SK-N-SH treated with all-trans-retinoic acid at 6 μM for 48 hours (cell line): ENCODE measurements at regions not wholly inside any gene's neighbourhood (a gene's known extent, or its start where the extent isn't known, plus 50 kb on each side); places are given as distances from the start of the nearest gene placed in this dataset.

ENCODE experiments used
- ATAC-seq: fragments of 200-7000 bp; cut with Tn5 transposase; 3 replicates; pipeline ENCODE4 v1.9.1; 2020; ENCODE audit warnings: mild to moderate bottlenecking, moderate library complexity
- ARNTL ChIP-seq: fragments of 450-650 bp; formaldehyde crosslinking; IDR thresholded peaks from 2 replicates; pipeline ENCODE4 v1.5.0; 2020; ENCODE audit warnings: low read depth, mild to moderate bottlenecking, moderate library complexity, borderline replicate concordance
- CREB5 ChIP-seq: fragments of 250-450 bp; sonication (Bioruptor Pico); IDR thresholded peaks from 2 replicates; pipeline ENCODE4 v1.5.1; 2020; ENCODE audit warnings: low read depth, mild to moderate bottlenecking, moderate library complexity
- CSDC2 ChIP-seq: fragments of 250-450 bp; sonication (Bioruptor Pico); IDR thresholded peaks from 2 replicates; pipeline ENCODE4 v1.5.0; 2020; ENCODE audit warnings: mild to moderate bottlenecking, moderate library complexity
- ESRRG ChIP-seq: fragments of 250-450 bp; sonication (Bioruptor Pico); IDR thresholded peaks from 2 replicates; pipeline ENCODE4 v1.6.1; 2021; ENCODE audit warnings: mild to moderate bottlenecking
- GLIS3 ChIP-seq: fragments of 250-450 bp; sonication (Bioruptor Pico); IDR thresholded peaks from 2 replicates; pipeline ENCODE4 v1.5.0; 2020; ENCODE audit warnings: mild to moderate bottlenecking, moderate library complexity
- ISL1 ChIP-seq: fragments of 250-450 bp; sonication (Bioruptor Pico); IDR thresholded peaks from 2 replicates; pipeline ENCODE4 v2.1.2; 2022; ENCODE audit warnings: mild to moderate bottlenecking, moderate library complexity
- OSR1 ChIP-seq: fragments of 250-450 bp; sonication (Bioruptor Pico); IDR thresholded peaks from 2 replicates; pipeline ENCODE4 v1.8.0; 2022; ENCODE audit warnings: moderate library complexity, mild to moderate bottlenecking, inconsistent platforms
- POU6F1 ChIP-seq: fragments of 250-450 bp; sonication (Bioruptor Pico); IDR thresholded peaks from 2 replicates; pipeline ENCODE4 v1.8.0; 2021; ENCODE audit warnings: low read depth, mild to moderate bottlenecking, moderate library complexity, borderline replicate concordance
- PPARA ChIP-seq: fragments of 250-450 bp; sonication (Bioruptor Pico); IDR thresholded peaks from 2 replicates; pipeline ENCODE4 v1.5.0; 2020; ENCODE audit warnings: mild to moderate bottlenecking, borderline replicate concordance
- RARB ChIP-seq: fragments of 250-450 bp; sonication (Bioruptor Pico); IDR thresholded peaks from 2 replicates; pipeline ENCODE4 v1.8.0; 2021; ENCODE audit warnings: mild to moderate bottlenecking, moderate library complexity
- SNAI2 ChIP-seq: fragments of 250-450 bp; sonication (Bioruptor Pico); IDR thresholded peaks from 2 replicates; pipeline ENCODE4 v1.5.0; 2020; ENCODE audit warnings: mild to moderate bottlenecking, moderate library complexity
- TCF4 ChIP-seq: fragments of 250-450 bp; sonication (Bioruptor Pico); IDR thresholded peaks from 2 replicates; pipeline ENCODE4 v1.8.0; 2021; ENCODE audit warnings: mild to moderate bottlenecking, moderate library complexity, borderline replicate concordance
- TOX ChIP-seq: fragments of 250-450 bp; sonication (Bioruptor Pico); IDR thresholded peaks from 2 replicates; pipeline ENCODE4 v1.8.0; 2021; ENCODE audit warnings: mild to moderate bottlenecking, moderate library complexity, borderline replicate concordance
- ZC3H10 ChIP-seq: fragments of 250-450 bp; sonication (Bioruptor Pico); IDR thresholded peaks from 2 replicates; pipeline ENCODE4 v1.5.1; 2021; ENCODE audit warnings: mild to moderate bottlenecking, moderate library complexity
- ZFP3 ChIP-seq: fragments of 250-450 bp; sonication (Bioruptor Pico); IDR thresholded peaks from 2 replicates; pipeline ENCODE4 v1.5.0; 2020; ENCODE audit warnings: mild to moderate bottlenecking, moderate library complexity
- ZFP30 ChIP-seq: fragments of 450-650 bp; formaldehyde crosslinking; IDR thresholded peaks from 2 replicates; pipeline ENCODE4 v1.5.0; 2022; ENCODE audit warnings: mild to moderate bottlenecking, moderate library complexity
- ZNF565 ChIP-seq: fragments of 450-650 bp; formaldehyde crosslinking; conservative IDR thresholded peaks from 2 replicates; pipeline ENCODE4 v1.5.0; 2020; ENCODE audit warnings: low read depth, mild to moderate bottlenecking, moderate library complexity
- ZNF8 ChIP-seq: fragments of 450-650 bp; formaldehyde crosslinking; IDR thresholded peaks from 2 replicates; pipeline ENCODE4 v1.5.0; 2020; ENCODE audit warnings: mild to moderate bottlenecking, moderate library complexity
- TF ChIP-seq, protein P1 (sequence below): fragments of 250-450 bp; sonication (Bioruptor Pico); IDR thresholded peaks from 2 replicates; pipeline ENCODE4 v1.5.1; 2021; ENCODE audit warnings: mild to moderate bottlenecking, moderate library complexity
- TF ChIP-seq, protein P2 (sequence below): fragments of 250-450 bp; sonication (Bioruptor Pico); IDR thresholded peaks from 2 replicates; pipeline ENCODE4 v1.8.0; 2020; ENCODE audit warnings: mild to moderate bottlenecking, moderate library complexity, borderline replicate concordance
- TF ChIP-seq, protein P3 (sequence below): fragments of 250-450 bp; sonication (Bioruptor Pico); IDR thresholded peaks from 2 replicates; pipeline ENCODE4 v1.5.0; 2020; ENCODE audit warnings: mild to moderate bottlenecking, moderate library complexity

DNA sequence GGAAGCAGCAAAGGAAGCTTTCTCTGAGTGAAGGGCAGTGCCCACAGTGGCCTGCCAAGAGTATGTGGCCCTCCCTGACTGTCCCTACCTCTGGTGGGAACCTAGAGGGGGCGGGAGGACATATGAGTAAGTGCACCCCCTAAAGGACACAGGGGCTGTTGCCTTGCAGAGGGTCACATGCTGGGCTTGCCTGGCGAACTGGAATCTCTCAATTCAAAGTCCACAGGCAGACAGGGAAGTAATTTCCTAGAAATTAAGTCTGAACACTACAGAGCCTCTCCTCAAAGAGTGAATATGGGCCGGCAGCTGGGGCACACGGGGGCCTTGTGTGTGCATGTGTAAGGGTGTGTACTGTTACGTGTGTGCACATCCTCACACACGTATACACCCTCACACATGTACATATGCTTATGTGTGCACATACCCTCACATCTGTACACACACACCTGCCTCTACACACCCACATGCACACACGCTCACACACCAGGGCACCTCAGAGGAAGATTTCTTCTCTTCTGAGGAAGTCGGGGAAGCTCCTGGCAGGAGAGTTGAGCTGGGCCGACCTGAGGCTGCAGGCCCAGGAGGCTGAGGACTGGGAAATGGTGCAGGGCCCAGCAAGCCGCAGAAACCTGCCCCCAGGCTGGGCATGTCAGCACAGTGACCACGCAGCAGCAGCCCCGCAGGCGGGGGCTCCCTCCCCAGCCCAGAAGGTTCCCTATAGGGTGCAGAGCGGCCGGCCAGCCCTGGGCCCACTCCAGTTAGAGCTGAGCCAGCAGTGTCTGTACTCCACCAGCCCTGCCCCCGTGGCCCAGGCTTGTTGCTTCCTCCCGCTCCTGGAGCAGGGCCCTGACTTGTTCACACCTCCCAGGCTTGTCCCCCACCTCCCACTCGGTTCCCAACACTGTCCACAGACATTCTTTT is 77.4 kb upstream of the TAF1B start:
- no peak for ATAC-seq
- TF ChIP-seq ZNF565 (CRISPR knock-in tag) (no peak), ZC3H10 (CRISPR knock-in tag) (no peak), OSR1 (CRISPR knock-in tag) (no peak), RARB (CRISPR knock-in tag) (no peak)
- TF ChIP-seq, protein P1, sequence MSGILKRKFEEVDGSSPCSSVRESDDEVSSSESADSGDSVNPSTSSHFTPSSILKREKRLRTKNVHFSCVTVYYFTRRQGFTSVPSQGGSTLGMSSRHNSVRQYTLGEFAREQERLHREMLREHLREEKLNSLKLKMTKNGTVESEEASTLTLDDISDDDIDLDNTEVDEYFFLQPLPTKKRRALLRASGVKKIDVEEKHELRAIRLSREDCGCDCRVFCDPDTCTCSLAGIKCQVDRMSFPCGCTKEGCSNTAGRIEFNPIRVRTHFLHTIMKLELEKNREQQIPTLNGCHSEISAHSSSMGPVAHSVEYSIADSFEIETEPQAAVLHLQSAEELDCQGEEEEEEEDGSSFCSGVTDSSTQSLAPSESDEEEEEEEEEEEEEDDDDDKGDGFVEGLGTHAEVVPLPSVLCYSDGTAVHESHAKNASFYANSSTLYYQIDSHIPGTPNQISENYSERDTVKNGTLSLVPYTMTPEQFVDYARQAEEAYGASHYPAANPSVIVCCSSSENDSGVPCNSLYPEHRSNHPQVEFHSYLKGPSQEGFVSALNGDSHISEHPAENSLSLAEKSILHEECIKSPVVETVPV (CRISPR knock-in tag), result no peak

- ATAC-seq, result no peak
- TF ChIP-seq ISL1 (no peak), RARB (CRISPR knock-in tag) (no peak), ARNTL (CRISPR knock-in tag) (no peak), ZNF8 (no peak), ZNF565 (CRISPR knock-in tag) (no peak), CREB5 (CRISPR knock-in tag) (no peak)
- TF ChIP-seq, protein P2, sequence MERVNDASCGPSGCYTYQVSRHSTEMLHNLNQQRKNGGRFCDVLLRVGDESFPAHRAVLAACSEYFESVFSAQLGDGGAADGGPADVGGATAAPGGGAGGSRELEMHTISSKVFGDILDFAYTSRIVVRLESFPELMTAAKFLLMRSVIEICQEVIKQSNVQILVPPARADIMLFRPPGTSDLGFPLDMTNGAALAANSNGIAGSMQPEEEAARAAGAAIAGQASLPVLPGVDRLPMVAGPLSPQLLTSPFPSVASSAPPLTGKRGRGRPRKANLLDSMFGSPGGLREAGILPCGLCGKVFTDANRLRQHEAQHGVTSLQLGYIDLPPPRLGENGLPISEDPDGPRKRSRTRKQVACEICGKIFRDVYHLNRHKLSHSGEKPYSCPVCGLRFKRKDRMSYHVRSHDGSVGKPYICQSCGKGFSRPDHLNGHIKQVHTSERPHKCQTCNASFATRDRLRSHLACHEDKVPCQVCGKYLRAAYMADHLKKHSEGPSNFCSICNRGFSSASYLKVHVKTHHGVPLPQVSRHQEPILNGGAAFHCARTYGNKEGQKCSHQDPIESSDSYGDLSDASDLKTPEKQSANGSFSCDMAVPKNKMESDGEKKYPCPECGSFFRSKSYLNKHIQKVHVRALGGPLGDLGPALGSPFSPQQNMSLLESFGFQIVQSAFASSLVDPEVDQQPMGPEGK (CRISPR knock-in tag), result no peak
These were observed 75.5 kb upstream of the TAF1B start for GRCh38 chr2:9767656-9768281.

DNA sequence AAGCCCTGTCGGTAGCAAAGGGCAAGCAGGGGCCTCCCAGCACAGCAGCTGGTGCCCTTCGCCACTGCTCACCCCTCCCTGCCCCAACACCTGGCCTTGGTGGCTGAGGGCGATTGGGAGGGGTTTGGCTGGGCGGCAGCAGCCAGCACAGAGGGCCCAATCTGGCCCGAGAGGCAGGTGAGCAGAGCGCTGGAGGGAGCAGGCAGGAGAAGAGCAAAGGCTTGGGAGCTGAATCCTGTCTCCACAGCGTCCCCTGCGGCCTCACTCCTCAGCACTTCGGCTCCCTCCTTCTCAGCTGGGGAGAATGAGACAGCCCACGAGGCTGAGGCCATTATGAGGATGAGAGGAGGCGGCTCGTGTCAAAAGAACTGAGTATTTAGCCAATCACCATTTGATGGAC is 74.9 kb upstream of the TAF1B start:
- ATAC-seq, result no peak
- no peak for TF ChIP-seq CREB5 (CRISPR knock-in tag)
- no peak for TF ChIP-seq ZNF565 (CRISPR knock-in tag)
- TF ChIP-seq RARB (CRISPR knock-in tag), result no peak
- TF ChIP-seq ZFP30 (CRISPR knock-in tag), result no peak
- TF ChIP-seq PPARA (CRISPR knock-in tag), result no peak
- TF ChIP-seq ARNTL (CRISPR knock-in tag), result no peak
- TF ChIP-seq ESRRG, result no peak
- no peak for TF ChIP-seq POU6F1 (CRISPR knock-in tag)
- TF ChIP-seq CSDC2 (CRISPR knock-in tag), result no peak
- TF ChIP-seq, protein P1 (CRISPR knock-in tag), result no peak
- TF ChIP-seq, protein P3, sequence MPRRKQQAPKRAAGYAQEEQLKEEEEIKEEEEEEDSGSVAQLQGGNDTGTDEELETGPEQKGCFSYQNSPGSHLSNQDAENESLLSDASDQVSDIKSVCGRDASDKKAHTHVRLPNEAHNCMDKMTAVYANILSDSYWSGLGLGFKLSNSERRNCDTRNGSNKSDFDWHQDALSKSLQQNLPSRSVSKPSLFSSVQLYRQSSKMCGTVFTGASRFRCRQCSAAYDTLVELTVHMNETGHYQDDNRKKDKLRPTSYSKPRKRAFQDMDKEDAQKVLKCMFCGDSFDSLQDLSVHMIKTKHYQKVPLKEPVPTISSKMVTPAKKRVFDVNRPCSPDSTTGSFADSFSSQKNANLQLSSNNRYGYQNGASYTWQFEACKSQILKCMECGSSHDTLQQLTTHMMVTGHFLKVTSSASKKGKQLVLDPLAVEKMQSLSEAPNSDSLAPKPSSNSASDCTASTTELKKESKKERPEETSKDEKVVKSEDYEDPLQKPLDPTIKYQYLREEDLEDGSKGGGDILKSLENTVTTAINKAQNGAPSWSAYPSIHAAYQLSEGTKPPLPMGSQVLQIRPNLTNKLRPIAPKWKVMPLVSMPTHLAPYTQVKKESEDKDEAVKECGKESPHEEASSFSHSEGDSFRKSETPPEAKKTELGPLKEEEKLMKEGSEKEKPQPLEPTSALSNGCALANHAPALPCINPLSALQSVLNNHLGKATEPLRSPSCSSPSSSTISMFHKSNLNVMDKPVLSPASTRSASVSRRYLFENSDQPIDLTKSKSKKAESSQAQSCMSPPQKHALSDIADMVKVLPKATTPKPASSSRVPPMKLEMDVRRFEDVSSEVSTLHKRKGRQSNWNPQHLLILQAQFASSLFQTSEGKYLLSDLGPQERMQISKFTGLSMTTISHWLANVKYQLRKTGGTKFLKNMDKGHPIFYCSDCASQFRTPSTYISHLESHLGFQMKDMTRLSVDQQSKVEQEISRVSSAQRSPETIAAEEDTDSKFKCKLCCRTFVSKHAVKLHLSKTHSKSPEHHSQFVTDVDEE (CRISPR knock-in tag), result no peak
- no peak for TF ChIP-seq ZC3H10 (CRISPR knock-in tag)
- no peak for TF ChIP-seq ZNF8
- no peak for TF ChIP-seq SNAI2 (CRISPR knock-in tag)
- no peak for TF ChIP-seq TOX (CRISPR knock-in tag)
- no peak for TF ChIP-seq GLIS3
- no peak for TF ChIP-seq TCF4 (CRISPR knock-in tag)
- TF ChIP-seq ZFP3, result no peak
- TF ChIP-seq ISL1, result no peak
